Left lobe of liver (tissue), 2 donors: ENCODE measurements at regions not wholly inside any gene's neighbourhood (a gene's known extent, or its start where the extent isn't known, plus 50 kb on each side); places are given as distances from the start of the nearest gene placed in this dataset.
A peak's percentile ranks its signal among the peaks of the same experiment; 100 is the strongest.

ENCODE experiments used
- ATAC-seq: fragments of 200-7000 bp; cut with Tn5 transposase; one replicate; pipeline ENCODE4 v1.9.1; 2020; ENCODE audit warnings: mild to moderate bottlenecking, moderate library complexity
- DNase-seq: peaks from one replicate; pipeline ENCODE4 v3.0.0-alpha.2; 2020; ENCODE audit warnings: low spot score
- donor health status: DM: no; HTN: no; CAD: no; lungs with moderate emphysema.
- donor health status: DM: no; HTN: yes; CAD: no.

DNA sequence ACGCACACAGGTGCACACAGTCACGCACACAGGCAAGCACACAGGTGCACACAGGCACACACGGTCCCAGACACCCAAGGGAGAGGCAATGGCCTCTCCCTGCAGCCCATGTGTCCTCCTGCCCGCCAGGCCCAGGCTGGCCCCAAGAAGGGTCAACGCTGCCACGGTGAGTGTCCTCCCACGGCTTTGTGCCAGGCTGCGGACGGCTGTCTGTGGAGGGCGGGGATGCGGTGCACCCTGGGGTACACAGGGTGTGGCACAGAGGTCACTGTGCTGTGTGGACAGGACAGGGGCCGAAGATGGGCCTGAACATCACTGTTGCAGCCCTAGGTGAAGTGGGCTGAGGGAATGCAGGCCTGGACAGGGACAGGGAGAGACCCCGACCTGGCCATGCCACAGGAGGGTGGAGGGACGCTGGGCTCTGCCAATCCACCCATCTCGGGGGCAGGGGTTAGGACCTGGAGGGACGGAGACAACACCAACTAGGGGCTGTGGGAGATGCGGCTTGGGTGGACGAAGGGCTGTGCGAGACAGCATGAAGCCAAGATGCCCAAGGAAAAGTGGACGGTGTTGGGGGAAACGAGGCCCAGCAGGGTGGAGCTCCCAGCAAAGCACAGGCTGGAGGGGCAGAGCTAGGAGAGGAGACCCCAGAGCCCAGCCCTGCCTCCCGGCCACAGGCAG lies 523.8 kb downstream of the BRD1 start:
- peak; percentile 41 for DNase-seq
- ATAC-seq, result no peak

DNA sequence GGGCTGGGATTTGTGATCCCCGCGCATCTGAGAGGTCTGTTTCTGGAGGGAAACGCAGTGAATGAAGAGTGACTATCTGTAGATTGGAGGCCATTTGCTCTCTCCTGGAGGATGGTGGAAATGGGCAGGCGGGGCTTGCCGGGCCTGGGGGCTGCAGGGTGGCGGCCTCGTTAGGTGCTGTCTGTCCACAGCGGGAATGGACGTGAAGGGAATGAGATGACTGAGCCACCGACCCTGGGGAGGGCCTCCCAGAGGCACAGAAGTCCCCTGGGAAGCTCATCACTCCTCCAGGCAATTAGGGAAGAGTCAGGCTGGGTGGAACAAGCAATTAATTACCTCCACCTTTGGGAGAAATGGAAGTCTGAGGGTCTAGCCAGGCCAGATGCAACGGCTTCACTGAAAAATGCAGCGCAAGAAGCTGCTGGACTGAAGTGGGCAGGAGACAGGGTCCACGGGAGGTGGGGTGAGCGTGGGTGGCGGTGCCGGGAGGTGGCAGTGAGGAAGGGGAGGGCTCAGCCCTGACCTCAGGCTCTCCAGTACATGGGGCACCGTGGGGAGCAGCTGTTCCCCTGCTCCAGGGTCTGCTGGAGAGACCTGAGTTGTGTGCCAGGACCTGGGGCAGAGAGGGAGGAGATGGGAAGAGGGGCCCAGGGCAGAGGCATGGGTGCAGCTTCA lies 524.5 kb downstream of the BRD1 start:
- no peak for ATAC-seq
- peak; percentile 32 for DNase-seq

GRCh38 chr22:49302530-49302929 lies 525.1 kb downstream of the BRD1 start:
- no peak for ATAC-seq
- peak; percentile 18 for DNase-seq

DNA sequence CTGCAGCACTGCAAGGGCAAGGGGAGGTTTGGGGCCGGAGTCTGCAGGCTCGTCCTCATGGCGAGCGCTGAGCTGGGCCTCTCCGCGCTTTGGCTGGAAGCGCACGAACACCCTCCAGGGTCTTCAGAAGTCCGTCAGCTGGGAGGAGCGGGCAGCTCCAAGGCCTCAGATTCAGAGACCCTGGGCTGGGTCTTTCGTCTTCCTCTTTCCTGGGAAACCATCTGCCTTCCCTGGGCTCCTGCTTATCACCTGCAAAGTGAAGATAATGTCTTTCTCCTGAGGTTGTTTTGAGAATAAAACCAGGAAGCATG lies 525.6 kb downstream of the BRD1 start:
- ATAC-seq (no peak), DNase-seq (no peak)

GRCh38 chr22:49301398-49302149 lies 526.1 kb downstream of the BRD1 start:
- ATAC-seq (no peak), DNase-seq (peak; percentile 35)

DNA sequence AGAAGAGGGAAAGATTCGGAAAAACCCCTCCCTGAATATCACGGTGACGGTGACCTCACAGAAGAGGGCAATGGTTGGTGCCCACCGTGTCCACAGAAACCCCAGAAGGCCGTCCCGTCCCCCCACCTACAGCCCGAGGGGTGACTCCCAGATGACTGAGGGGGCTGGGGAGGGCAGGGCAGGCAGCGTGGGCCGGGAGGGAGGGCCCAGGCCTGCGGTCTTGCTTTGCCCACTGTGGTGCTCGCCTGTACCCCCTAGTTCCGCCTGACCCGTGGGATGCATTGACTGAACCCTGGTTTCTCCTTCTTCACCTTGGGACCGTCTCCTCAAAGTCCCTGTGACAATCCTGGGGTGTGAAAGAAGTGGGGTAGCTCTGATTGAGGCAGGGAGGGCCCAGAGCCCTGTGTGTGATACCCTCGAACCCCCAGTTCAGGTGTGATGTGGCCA lies 526.7 kb downstream of the BRD1 start:
- DNase-seq, result peak; percentile 14
- no peak for ATAC-seq

GRCh38 chr22:49300241-49300640 lies 527.4 kb downstream of the BRD1 start:
- ATAC-seq (no peak), DNase-seq (peak; percentile 26)

- ATAC-seq (no peak), DNase-seq (no peak)
Measured at GRCh38 chr22:49299821-49300231, 527.8 kb downstream of the BRD1 start.

DNA sequence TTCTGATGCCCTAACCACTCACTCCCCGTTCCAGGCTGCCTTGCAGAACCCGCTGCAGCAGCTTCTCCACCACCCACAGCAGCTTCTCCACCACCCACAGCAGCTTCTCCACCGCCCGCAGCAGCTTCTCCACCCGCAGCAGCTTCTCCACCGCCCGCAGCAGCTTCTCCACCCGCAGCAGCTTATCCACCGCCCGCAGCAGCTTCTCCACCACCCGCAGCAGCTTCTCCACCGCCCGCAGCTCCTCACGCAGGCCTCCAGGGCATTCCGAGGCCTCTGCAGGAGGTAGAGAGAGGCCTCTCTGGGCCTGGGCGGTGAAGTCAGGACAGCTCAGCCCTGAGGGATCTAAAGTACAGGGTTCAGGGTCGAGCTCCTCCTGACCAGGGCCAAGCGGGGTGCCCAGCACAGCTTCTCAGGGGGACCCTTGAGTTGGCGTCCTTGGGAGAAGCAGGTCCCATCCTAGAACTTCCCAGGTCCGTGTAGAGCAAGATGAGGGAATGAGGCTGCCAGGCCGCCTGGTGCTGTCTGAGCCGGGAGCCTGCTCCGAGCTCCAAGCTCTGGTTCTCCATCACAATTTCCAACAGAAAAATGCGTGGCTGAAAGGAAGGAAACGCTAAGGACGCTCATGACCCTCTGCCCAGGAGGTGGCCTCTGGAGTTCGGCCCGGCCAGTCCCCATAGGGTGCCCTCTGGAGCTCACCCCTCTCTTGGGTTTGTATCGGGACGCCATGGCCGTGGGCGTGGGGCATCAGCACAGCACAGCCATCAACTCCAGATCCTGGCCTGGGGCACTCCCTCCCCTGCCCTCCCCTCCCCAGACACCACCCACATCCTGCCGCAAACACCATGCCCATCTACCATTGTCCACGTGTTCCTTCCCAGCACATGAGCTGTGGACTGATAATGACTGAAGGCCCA lies 528.6 kb downstream of the BRD1 start:
- ATAC-seq (no peak), DNase-seq (peak; percentile 22)

DNA sequence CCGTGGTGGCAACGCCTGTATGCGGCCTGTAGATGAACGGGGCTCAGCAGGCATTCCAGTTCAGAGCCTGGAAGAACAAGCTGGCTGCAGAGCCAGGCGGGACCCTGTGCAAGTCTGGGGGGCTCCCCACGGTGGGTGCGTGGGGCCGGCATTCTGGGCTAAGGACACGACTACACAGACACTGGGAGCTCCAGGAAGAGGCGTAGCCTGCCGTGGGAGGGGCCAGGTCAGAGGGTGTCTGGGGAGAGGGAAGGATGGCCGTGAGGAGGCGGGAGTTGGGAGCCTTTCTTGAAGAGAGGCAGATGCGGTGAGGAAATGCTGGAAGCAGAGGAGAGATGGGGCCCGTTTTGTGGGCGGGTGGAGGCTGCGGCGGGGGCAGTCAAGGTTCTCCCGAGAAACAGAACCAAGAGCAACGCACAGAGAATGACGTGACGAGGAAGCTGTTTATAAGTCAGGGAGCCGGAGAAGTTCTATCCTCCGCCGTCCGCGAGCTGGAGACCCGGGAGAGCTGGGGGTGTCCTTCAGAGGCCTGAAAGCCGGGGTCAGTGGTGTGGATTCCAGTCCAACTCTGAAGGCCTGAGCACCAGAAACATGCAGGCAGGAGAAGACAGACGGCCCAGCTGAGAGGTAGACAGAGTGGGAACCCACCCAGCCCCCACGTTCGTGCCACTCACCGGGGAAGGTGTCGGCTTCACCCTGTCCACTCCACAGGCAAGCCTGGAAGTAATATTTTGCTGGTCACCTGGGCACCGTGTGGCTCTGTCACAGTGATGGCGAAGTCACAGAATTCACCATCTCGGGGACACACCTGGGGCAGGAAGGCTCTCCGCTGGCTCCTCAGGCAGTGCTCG lies 529.6 kb downstream of the BRD1 start:
- ATAC-seq (no peak), DNase-seq (peak; percentile 35)

DNA sequence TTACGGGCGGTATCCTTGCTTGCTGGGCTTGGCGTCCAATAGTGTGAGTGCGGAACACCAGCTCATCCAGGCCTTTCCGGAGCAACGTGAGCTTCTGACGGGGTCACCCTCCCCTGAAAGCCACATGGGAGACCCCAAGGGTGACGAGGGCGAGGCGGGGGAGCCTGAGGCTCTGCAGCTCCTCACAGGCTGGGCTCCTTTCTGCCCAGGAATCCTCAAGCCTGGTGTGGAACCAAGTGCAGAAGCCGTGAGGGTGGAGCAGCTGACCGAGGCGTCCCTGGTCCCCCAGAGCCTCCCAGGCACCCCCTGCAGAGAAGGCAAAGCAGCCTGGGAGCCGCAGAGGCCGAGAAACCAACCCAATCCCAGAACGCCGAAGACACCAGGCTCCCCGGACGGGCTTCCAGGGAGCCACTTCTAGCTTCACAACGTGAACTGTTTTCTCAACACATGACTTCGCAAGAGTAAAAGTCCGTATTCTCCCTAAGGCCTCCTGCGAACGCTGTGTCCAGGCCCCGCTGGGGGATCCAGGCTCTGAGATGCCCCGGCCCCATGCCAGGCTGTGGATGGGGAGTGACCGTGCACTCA lies 530.3 kb downstream of the BRD1 start:
- DNase-seq, result peak; percentile 36
- ATAC-seq, result no peak

DNA sequence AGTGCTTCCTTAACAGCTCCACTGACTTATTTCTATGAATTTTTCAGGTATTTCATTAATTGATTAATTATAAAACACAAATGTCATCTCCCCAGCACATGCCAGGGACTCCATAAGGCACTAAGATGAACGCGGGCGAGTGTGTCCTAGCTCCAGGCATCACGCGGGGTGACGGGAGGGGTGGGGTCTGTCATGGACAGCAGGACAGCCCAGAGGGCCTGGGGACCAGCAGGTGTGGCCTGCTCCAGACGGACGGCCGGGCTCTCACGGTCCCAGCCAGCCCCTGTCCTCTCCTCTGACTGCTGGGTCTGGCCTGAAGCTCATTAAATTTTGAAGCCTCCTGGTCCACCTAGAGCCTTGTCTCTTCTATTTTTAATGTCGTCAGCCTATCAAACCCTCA lies 531.1 kb downstream of the BRD1 start:
- ATAC-seq, result no peak
- DNase-seq, result peak; percentile 33

DNA sequence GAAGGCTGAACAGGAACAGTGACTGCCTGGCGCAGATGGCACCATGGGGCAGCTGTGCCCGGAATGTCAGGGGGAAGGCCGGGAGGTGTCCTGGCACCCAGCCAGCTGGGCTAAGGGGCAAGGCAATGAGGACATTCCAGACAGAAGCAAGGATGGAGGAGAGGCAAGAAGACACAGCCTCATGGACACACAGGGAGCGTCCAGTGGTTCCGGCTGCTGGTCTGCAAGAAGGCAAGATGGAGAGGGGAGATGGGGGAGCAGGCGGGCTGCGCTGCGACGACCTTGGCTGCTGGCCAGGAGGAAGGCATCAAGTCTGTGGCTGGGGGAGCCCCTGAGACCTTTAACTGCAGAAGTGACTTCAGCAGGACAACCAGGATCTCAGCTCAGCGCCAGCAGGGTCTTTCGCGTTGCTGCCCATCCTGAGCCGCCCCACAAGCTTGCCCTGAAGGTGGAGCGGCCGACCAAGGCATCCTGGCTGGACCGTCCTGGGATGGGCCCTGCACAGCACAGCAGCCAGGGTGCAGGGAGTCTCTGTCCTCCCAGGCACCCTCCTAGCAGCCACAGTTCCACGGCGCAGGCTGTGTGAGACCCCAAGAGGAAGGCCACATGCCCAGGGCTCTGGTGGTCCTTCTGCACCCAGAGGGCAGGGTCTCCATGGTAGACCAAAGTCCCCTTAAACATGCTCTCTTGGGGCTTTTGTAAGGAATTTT lies 531.7 kb downstream of the BRD1 start:
- peak; percentile 39 for DNase-seq

GRCh38 chr22:49295465-49295743 lies 532.3 kb downstream of the BRD1 start:
- ATAC-seq (no peak), DNase-seq (no peak)

More for the DNA sequence above, 531.7 kb downstream of the BRD1 start:
- ATAC-seq, result no peak

GRCh38 chr22:49294656-49295464 lies 532.8 kb downstream of the BRD1 start:
- DNase-seq, result peak; percentile 30

GRCh38 chr22:49292909-49293308 lies 534.8 kb downstream of the BRD1 start:
- ATAC-seq, result no peak
- DNase-seq, result peak; percentile 11

More at GRCh38 chr22:49294656-49295464, 532.8 kb downstream of the BRD1 start:
- ATAC-seq, result no peak

DNA sequence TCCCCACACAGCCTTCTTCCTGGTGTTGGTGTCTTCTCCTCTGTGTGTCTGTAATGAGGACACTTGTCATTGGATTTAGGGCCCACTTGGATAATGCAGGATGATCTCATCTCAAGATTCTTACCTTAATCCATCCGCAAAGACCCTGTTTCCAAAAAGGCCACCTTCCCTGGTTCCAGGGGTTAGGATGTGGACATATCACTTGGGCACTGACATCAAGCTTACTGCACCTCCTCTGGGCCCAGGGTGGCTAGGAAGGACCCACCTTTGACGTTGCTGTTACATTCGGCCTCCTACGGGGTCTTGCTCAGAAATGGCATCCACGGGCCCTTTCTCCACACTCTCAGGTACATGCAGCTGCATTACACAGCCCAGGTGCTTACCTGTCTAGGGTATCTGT lies 535.9 kb downstream of the BRD1 start:
- DNase-seq (no peak), ATAC-seq (no peak)

- no peak for DNase-seq
Measured at GRCh38 chr22:49291169-49291568, 536.5 kb downstream of the BRD1 start.

More at GRCh38 chr22:49291169-49291568, 536.5 kb downstream of the BRD1 start:
- ATAC-seq, result no peak
